Esophagus muscularis mucosa (tissue), 4 donors: ENCODE measurements at regions not wholly inside any gene's neighbourhood (a gene's known extent, or its start where the extent isn't known, plus 50 kb on each side); places are given as distances from the start of the nearest gene placed in this dataset.

Source experiments
- DNase-seq: peaks from one replicate; pipeline ENCODE4 v3.0.0-alpha.2; 2017; ENCODE audit errors: extremely low spot score
- H3K27ac ChIP-seq, 4 donors: fragments of 200-600 bp; sonication (generic); replicated peaks in 1 of 4; 1 replicate in 3 of 4; 2 replicates in 1 of 4; pipeline ENCODE4 v1.5.1; 2016 to 2019; ENCODE audit warnings: mild to moderate bottlenecking in 1 of 4
- H3K27me3 ChIP-seq, 4 donors: fragments of 200-600 bp; sonication (generic); one replicate each; pipeline versions ENCODE4 v1.5.1 to v1.6.0; 2016 to 2019
- H3K36me3 ChIP-seq, 4 donors: fragments of 200-600 bp; sonication (generic); one replicate each; pipeline ENCODE4 v1.5.1; 2016 to 2019
- H3K4me1 ChIP-seq, 4 donors: fragments of 200-600 bp; sonication (generic); one replicate each; pipeline ENCODE4 v1.5.1; 2016 to 2019
- H3K4me3 ChIP-seq, 4 donors: fragments of 200-600 bp; sonication (generic); 1 replicate in 2 of 4; 2 replicates in 2 of 4; pipeline ENCODE4 v1.5.1; 2016 to 2019; ENCODE audit warnings: mild to moderate bottlenecking in 4 of 4, moderate library complexity in 1 of 4
- H3K9me3 ChIP-seq, 4 donors: fragments of 200-600 bp; sonication (generic); 1 replicate in 3 of 4; 2 replicates in 1 of 4; pipeline ENCODE4 v1.5.1; 2016 to 2019
- CTCF ChIP-seq, 3 experiments: fragments of 200-600 bp in 2 of 3; fragments of 450-650 bp in 1 of 3; sonication (generic) in 2 of 3; IDR thresholded peaks; one replicate each; pipeline ENCODE4 v1.5.1; 2017 to 2019; ENCODE audit warnings: antibody characterized with exemption in 3 of 3, mild to moderate bottlenecking in 2 of 3, moderate library complexity in 1 of 3
- EP300 ChIP-seq: sonication (generic); formaldehyde crosslinking; IDR thresholded peaks from one replicate; pipeline ENCODE4 v1.6.1; 2017; ENCODE audit warnings: antibody characterized with exemption
- POLR2A ChIP-seq: fragments of 450-650 bp; IDR thresholded peaks from one replicate; pipeline ENCODE4 v1.6.1; 2017; ENCODE audit warnings: antibody characterized with exemption, moderate library complexity, mild to moderate bottlenecking, low read depth
- POLR2AphosphoS5 ChIP-seq, 2 donors: sonication (generic); formaldehyde crosslinking; IDR thresholded peaks; one replicate each; pipeline ENCODE4 v1.6.1; 2017; ENCODE audit warnings: antibody characterized with exemption in 2 of 2
- WGBS: methylation state at CpG from one replicate; pipeline ENCODE4 v1.1.5; 2018; 5-methylcytosine and 5-hydroxymethylcytosine counted together
- intact Hi-C: fragments of 100-400 bp; cut with DNase I; formaldehyde crosslinking; loops from one replicate; pipeline ENCODE4 v1.15.1; 2023

DNA sequence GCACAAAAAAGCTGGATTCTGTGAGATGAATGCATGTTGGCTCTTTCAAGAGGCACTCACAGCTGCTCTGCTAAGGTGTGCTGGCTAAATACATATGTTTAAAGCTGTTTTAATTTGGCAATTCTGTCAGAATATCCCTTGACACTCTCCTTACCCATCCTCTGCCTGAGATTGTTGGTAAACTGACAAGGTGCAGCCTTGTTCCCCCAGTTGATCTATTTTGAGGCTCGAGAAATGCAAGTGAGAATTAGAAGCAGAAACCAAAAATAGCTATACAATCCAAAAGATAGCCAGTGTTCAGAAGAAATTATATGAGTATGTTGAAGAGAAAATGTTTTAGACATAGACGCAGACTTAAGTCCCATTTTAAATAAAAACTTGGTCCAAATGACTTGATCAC lies 971.7 kb upstream of the GYPC start:
- TF ChIP-seq EP300 (no peak), POLR2AphosphoS5 (IDR thresholded peaks at IDR 0.05) (no peak), CTCF (IDR thresholded peaks at IDR 0.05) (no peak), POLR2A (no peak)
- no peak overlapping the region for H3K4me3 ChIP-seq
- H3K4me1 ChIP-seq = no peaks in the 10 kb centered on the region
- H3K9me3 ChIP-seq = no peaks in the 10 kb centered on the region
- no peaks in the 10 kb centered on the region for H3K27me3 ChIP-seq
- H3K36me3 ChIP-seq = no peaks in the 10 kb centered on the region
- intact Hi-C loops = no loop called here
- H3K27ac ChIP-seq = no peak overlapping the region
- WGBS = 77% methylated on average over 2 of the region's 2 CpGs
- DNase-seq = no peak

DNA sequence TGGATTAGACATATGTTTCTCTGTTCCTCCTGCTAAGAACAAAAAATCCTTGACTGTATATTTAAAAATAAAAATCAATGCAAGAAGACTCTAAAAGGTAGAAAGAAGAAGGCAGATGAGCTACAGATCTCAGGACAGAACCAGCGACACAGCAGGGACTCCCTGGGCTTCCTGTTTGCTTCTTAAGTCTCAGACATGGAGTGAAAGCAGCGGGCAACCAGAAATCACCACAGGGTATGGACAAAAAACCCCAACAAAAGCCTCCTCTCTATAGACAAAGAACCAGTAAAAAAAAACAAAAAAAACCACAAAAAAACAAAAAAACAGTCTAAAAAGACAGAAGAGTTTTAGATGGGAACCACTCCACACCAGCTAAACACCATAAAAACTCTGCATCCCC lies 971.0 kb upstream of the GYPC start:
- H3K36me3 ChIP-seq = no peaks in the 10 kb centered on the region
- H3K9me3 ChIP-seq = no peaks in the 10 kb centered on the region
- intact Hi-C loops = no loop called here
- no peak overlapping the region for H3K27ac ChIP-seq
- no peak for DNase-seq
- H3K27me3 ChIP-seq = no peaks in the 10 kb centered on the region
- WGBS = 74% methylated on average over 2 of the region's 2 CpGs
- TF ChIP-seq POLR2AphosphoS5 (IDR thresholded peaks at IDR 0.05) (no peak), EP300 (no peak), CTCF (IDR thresholded peaks at IDR 0.05) (no peak), POLR2A (no peak)
- no peaks in the 10 kb centered on the region for H3K4me1 ChIP-seq
- no peak overlapping the region for H3K4me3 ChIP-seq

DNA sequence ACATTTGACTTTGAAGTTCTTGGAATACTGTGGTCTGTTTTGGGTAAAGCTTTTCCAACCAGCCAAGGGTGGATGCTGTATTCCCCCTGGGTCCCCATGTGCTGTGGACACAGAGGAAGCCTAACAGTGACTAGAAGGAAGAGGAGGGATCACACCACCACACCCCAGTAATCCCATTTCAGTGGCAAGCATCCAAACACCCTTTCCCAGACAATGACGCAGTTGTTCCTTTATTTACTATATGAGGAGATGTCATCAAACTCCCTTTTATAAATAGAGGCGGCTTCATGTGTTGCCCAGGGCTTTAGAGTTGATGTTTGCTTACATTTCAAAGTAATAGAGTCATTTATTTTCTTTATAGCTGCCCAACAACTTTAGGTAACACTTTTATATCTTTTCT lies 959.4 kb upstream of the GYPC start:
- TF ChIP-seq CTCF (IDR thresholded peaks at IDR 0.05) (no peak), POLR2A (no peak), POLR2AphosphoS5 (IDR thresholded peaks at IDR 0.05) (no peak), EP300 (no peak)
- Histone ChIP-seq H3K4me3 (no peak overlapping the region), H3K27ac (no peak overlapping the region), H3K9me3 (no peaks in the 10 kb centered on the region), H3K36me3 (no peaks in the 10 kb centered on the region), H3K4me1 (no peaks in the 10 kb centered on the region), H3K27me3 (no peaks in the 10 kb centered on the region)
- 22% methylated on average over 2 of the region's 2 CpGs for WGBS
- DNase-seq = no peak
- intact Hi-C loops = no loop called here

DNA sequence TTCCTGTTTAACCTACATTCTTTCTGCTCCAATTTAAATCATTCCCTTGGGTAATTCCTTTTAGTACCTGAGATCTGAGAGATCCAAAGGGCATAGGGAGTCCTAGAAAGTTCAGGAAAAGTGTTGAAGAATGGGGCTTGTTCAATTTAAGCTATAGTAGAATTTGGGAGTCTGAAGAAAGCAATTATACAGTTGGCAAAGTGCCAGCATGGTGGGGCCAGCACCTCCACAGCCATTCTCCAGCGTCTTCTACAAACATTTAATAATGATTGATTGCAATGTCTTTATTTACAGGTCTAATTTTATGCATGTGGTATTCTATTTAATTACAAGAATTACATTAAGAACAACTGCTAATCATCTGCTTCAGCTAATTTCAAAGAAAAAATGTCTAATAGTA lies 957.7 kb upstream of the GYPC start:
- 59% methylated on average over 1 of the region's 1 CpG for WGBS
- DNase-seq = no peak
- TF ChIP-seq EP300 = no peak
- no peak for TF ChIP-seq POLR2A
- no peak for TF ChIP-seq CTCF (IDR thresholded peaks at IDR 0.05)
- TF ChIP-seq POLR2AphosphoS5 (IDR thresholded peaks at IDR 0.05) = no peak
- Histone ChIP-seq H3K27me3 (no peaks in the 10 kb centered on the region), H3K9me3 (no peaks in the 10 kb centered on the region), H3K27ac (no peak overlapping the region), H3K4me3 (no peak overlapping the region), H3K4me1 (no peaks in the 10 kb centered on the region), H3K36me3 (no peaks in the 10 kb centered on the region)
- intact Hi-C loops = no loop called here

DNA sequence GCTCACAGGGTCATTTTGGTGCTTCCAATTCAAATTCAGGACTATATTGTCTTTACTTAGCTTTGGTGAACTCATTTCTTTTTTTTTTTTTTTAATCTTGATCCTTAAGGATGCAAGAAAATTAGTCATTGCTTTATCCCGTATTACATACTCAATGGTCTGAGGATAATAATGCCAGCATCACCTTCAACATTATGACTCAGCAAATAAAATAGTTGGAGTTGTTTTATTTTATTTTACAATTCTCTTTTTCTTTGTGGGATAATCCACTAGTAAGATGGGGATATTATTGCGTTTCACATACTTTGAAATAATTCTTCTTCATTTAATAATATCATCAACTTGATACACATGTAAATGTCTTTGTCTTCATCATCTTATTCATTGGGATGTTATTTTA lies 954.9 kb upstream of the GYPC start:
- intact Hi-C loops = no loop called here
- TF ChIP-seq CTCF (IDR thresholded peaks at IDR 0.05) = no peak
- no peak for TF ChIP-seq POLR2AphosphoS5 (IDR thresholded peaks at IDR 0.05)
- TF ChIP-seq POLR2A = no peak
- no peak for TF ChIP-seq EP300
- Histone ChIP-seq H3K4me1 (no peaks in the 10 kb centered on the region), H3K27me3 (no peaks in the 10 kb centered on the region), H3K4me3 (no peak overlapping the region), H3K27ac (no peak overlapping the region), H3K36me3 (no peaks in the 10 kb centered on the region), H3K9me3 (no peaks in the 10 kb centered on the region)
- 95% methylated on average over 2 of the region's 2 CpGs for WGBS
- DNase-seq = no peak
